Neural cell (in vitro differentiated cells): ENCODE measurements at regions not wholly inside any gene's neighbourhood (a gene's known extent, or its start where the extent isn't known, plus 50 kb on each side); places are given as distances from the start of the nearest gene placed in this dataset.

Experiments used
- H2AFZ ChIP-seq: fragments of 200-600, 300-800 bp; sonication (generic), shearing (Covaris generic); 2 replicates; pipeline ENCODE4 v1.6.0; 2014; ENCODE audit warnings: low read depth, mild to moderate bottlenecking, antibody characterized with exemption, low read length, moderate library complexity
- H3F3A ChIP-seq: fragments of 200-600 bp; shearing (Covaris generic); 2 replicates; pipeline ENCODE4 v1.6.1; 2016; ENCODE audit warnings: mild to moderate bottlenecking, moderate library complexity, mixed read lengths, antibody characterized with exemption, low read length; ENCODE audit not compliant: insufficient read depth, poor library complexity, severe bottlenecking
- H3K27ac ChIP-seq: fragments of 200-600, 300-800 bp; sonication (generic), shearing (Covaris generic); 2 replicates; pipeline ENCODE4 v1.5.1; 2014; ENCODE audit warnings: mild to moderate bottlenecking, low read length, moderate library complexity
- H3K27me3 ChIP-seq: fragments of 300-800, 200-600 bp; sonication (generic), shearing (Covaris generic); 2 replicates; pipeline ENCODE4 v1.6.0; 2014; ENCODE audit warnings: mild to moderate bottlenecking, low read depth, low read length, moderate library complexity; ENCODE audit not compliant: insufficient read depth
- H3K36me3 ChIP-seq: fragments of 300-800, 200-600 bp; sonication (generic), shearing (Covaris generic); 2 replicates; pipeline ENCODE4 v1.5.1; 2014; ENCODE audit warnings: mild to moderate bottlenecking, antibody characterized with exemption, low read length, moderate library complexity; ENCODE audit not compliant: insufficient read depth
- H3K4me2 ChIP-seq: fragments of 300-800, 200-600 bp; sonication (generic), shearing (Covaris generic); 2 replicates; pipeline ENCODE4 v1.6.0; 2014; ENCODE audit warnings: mild to moderate bottlenecking, low read length
- H3K4me3 ChIP-seq: fragments of 300-800, 200-600 bp; sonication (generic), shearing (Covaris generic); 2 replicates; pipeline ENCODE4 v1.5.1; 2014; ENCODE audit warnings: mild to moderate bottlenecking, low read length, moderate library complexity
- H3K79me2 ChIP-seq: fragments of 200-600 bp; shearing (Covaris generic); replicated peaks from 2 replicates; pipeline ENCODE4 v1.6.0; 2014; ENCODE audit warnings: mild to moderate bottlenecking, low read length, moderate library complexity; ENCODE audit not compliant: insufficient read depth
- H3K9ac ChIP-seq: fragments of 300-800, 200-600 bp; sonication (generic), shearing (Covaris generic); 2 replicates; pipeline ENCODE4 v1.6.1; 2016; ENCODE audit warnings: mild to moderate bottlenecking, low read length, mixed read lengths
- H3K9me2 ChIP-seq: fragments of 200-600 bp; shearing (Covaris generic); 2 replicates; pipeline ENCODE4 v1.6.1; 2016; ENCODE audit warnings: mild to moderate bottlenecking, low read length, mixed read lengths; ENCODE audit not compliant: insufficient read depth
- H3K9me3 ChIP-seq: fragments of 200-600, 300-800 bp; sonication (generic), shearing (Covaris generic); 2 replicates; pipeline ENCODE4 v1.6.1; 2016; ENCODE audit warnings: mild to moderate bottlenecking, mixed run types, low read length, moderate library complexity, mixed read lengths
- H4K20me1 ChIP-seq: fragments of 200-600 bp; shearing (Covaris generic); 2 replicates; pipeline ENCODE4 v1.6.1; 2016; ENCODE audit warnings: mild to moderate bottlenecking, mixed run types; ENCODE audit not compliant: insufficient read depth
- EP300 ChIP-seq: fragments of 450-650 bp; conservative IDR thresholded peaks from 2 replicates; pipeline ENCODE4 v1.6.1; 2014; ENCODE audit warnings: antibody characterized with exemption, mild to moderate bottlenecking, moderate library complexity; ENCODE audit not compliant: poor library complexity, severe bottlenecking
- EZH2 ChIP-seq: fragments of 200-600, 300-800 bp; shearing (Covaris generic), sonication (generic); IDR thresholded peaks from 2 replicates; pipeline ENCODE4 v1.6.1; 2014; ENCODE audit warnings: antibody characterized with exemption, low read length, borderline replicate concordance, mild to moderate bottlenecking; ENCODE audit not compliant: insufficient read depth, poor library complexity, severe bottlenecking
- MXI1 ChIP-seq: fragments of 450-650 bp; conservative IDR thresholded peaks from 2 replicates; pipeline ENCODE4 v1.6.1; 2014; ENCODE audit warnings: antibody characterized with exemption, mild to moderate bottlenecking; ENCODE audit not compliant: poor library complexity, severe bottlenecking
- POLR2AphosphoS5 ChIP-seq: IDR thresholded peaks from 2 replicates; pipeline ENCODE4 v1.6.1; 2012
- RAD21 ChIP-seq: fragments of 450-650 bp; conservative IDR thresholded peaks from 2 replicates; pipeline ENCODE4 v1.6.1; 2014; ENCODE audit warnings: antibody characterized with exemption, mild to moderate bottlenecking, moderate library complexity
- SMC3 ChIP-seq: fragments of 450-650 bp; conservative IDR thresholded peaks from 2 replicates; pipeline ENCODE4 v1.6.1; 2014; ENCODE audit warnings: antibody characterized with exemption, mild to moderate bottlenecking, moderate library complexity; ENCODE audit not compliant: poor library complexity
- TAF1 ChIP-seq: IDR thresholded peaks from 2 replicates; pipeline ENCODE4 v1.6.1; 2012; ENCODE audit warnings: low read depth
- TF ChIP-seq, protein P1 (sequence below): fragments of 450-650 bp; IDR thresholded peaks from 2 replicates; pipeline ENCODE4 v1.5.1; 2014; ENCODE audit warnings: antibody characterized with exemption, mild to moderate bottlenecking, moderate library complexity; ENCODE audit not compliant: poor library complexity, severe bottlenecking
- TF ChIP-seq, protein P2 (sequence below): IDR thresholded peaks from 2 replicates; pipeline ENCODE4 v1.6.1; 2012; ENCODE audit warnings: borderline replicate concordance

DNA sequence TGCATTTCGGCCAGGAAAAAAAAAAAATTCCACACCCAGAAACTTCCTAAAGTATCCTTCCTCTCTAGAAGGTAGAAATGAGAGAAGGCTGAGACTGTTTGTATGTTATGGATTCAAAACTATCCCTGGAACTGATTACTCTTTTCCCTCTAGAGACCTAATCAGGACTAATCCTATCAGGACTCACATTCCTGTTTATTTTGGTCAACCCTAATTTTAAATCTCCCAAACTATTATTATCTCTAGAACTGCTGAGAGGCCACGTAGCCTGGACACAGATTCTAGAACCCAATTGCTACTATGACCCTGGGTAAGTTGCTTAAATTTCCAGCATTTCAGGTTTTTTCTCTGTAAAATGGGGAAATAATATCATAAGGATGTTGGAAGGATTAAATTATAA, 346.8 kb upstream of the MEOX2 start:
- Histone ChIP-seq H3K4me3 (no peak overlapping the region), H3K9ac (no peak overlapping the region), H3K9me2 (no peaks in the 10 kb centered on the region), H2AFZ (no peak overlapping the region), H4K20me1 (no peaks in the 10 kb centered on the region), H3K79me2 (no peaks in the 10 kb centered on the region), H3K4me2 (no peak overlapping the region), H3F3A (no peaks in the 10 kb centered on the region), H3K36me3 (no peaks in the 10 kb centered on the region), H3K27ac (no peak overlapping the region), H3K27me3 (no peaks in the 10 kb centered on the region), H3K9me3 (no peaks in the 10 kb centered on the region)
- TF ChIP-seq POLR2AphosphoS5: no peak
- TF ChIP-seq, protein P1, sequence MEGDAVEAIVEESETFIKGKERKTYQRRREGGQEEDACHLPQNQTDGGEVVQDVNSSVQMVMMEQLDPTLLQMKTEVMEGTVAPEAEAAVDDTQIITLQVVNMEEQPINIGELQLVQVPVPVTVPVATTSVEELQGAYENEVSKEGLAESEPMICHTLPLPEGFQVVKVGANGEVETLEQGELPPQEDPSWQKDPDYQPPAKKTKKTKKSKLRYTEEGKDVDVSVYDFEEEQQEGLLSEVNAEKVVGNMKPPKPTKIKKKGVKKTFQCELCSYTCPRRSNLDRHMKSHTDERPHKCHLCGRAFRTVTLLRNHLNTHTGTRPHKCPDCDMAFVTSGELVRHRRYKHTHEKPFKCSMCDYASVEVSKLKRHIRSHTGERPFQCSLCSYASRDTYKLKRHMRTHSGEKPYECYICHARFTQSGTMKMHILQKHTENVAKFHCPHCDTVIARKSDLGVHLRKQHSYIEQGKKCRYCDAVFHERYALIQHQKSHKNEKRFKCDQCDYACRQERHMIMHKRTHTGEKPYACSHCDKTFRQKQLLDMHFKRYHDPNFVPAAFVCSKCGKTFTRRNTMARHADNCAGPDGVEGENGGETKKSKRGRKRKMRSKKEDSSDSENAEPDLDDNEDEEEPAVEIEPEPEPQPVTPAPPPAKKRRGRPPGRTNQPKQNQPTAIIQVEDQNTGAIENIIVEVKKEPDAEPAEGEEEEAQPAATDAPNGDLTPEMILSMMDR: no peak
- no peak for TF ChIP-seq TAF1
- TF ChIP-seq RAD21: no peak
- no peak for TF ChIP-seq EZH2
- no peak for TF ChIP-seq MXI1
- TF ChIP-seq, protein P2, sequence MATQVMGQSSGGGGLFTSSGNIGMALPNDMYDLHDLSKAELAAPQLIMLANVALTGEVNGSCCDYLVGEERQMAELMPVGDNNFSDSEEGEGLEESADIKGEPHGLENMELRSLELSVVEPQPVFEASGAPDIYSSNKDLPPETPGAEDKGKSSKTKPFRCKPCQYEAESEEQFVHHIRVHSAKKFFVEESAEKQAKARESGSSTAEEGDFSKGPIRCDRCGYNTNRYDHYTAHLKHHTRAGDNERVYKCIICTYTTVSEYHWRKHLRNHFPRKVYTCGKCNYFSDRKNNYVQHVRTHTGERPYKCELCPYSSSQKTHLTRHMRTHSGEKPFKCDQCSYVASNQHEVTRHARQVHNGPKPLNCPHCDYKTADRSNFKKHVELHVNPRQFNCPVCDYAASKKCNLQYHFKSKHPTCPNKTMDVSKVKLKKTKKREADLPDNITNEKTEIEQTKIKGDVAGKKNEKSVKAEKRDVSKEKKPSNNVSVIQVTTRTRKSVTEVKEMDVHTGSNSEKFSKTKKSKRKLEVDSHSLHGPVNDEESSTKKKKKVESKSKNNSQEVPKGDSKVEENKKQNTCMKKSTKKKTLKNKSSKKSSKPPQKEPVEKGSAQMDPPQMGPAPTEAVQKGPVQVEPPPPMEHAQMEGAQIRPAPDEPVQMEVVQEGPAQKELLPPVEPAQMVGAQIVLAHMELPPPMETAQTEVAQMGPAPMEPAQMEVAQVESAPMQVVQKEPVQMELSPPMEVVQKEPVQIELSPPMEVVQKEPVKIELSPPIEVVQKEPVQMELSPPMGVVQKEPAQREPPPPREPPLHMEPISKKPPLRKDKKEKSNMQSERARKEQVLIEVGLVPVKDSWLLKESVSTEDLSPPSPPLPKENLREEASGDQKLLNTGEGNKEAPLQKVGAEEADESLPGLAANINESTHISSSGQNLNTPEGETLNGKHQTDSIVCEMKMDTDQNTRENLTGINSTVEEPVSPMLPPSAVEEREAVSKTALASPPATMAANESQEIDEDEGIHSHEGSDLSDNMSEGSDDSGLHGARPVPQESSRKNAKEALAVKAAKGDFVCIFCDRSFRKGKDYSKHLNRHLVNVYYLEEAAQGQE: no peak
- TF ChIP-seq EP300: no peak

DNA sequence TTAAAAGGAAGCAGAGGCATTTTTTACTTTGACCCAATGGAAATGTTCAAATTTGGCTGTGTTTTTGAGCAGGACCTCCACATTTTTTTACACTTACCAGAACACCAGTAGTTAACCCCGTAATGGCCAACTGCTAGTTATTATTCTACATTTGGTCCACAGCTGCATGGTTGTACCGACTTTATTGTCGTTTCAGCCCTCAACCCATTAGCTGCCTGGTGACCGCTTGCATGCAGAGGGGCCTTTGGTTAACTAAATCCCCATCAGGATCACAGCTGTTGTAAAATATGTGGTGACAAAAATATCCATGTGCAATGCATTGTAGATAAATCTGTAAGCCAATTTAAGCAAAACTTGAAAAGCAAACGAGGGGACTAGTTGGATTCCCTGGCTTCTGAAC, 342.2 kb upstream of the MEOX2 start:
- Histone ChIP-seq H2AFZ (no peak overlapping the region), H3F3A (no peaks in the 10 kb centered on the region), H3K27me3 (no peaks in the 10 kb centered on the region), H3K4me2 (no peak overlapping the region), H3K9me2 (no peaks in the 10 kb centered on the region), H3K27ac (no peak overlapping the region), H3K9me3 (no peaks in the 10 kb centered on the region), H3K9ac (no peak overlapping the region), H4K20me1 (no peaks in the 10 kb centered on the region), H3K79me2 (no peaks in the 10 kb centered on the region), H3K4me3 (no peak overlapping the region), H3K36me3 (no peaks in the 10 kb centered on the region)
- no peak for TF ChIP-seq EZH2
- no peak for TF ChIP-seq EP300
- TF ChIP-seq RAD21: no peak
- TF ChIP-seq, protein P2: no peak
- TF ChIP-seq, protein P1: no peak
- no peak for TF ChIP-seq MXI1
- TF ChIP-seq TAF1: no peak
- TF ChIP-seq POLR2AphosphoS5: no peak
- TF ChIP-seq SMC3: no peak
